ENCODE measurements at regions not wholly inside any gene's neighbourhood (a gene's known extent, or its start where the extent isn't known, plus 50 kb on each side); places are given as distances from the start of the nearest gene placed in this dataset.

- no peak for DNase-seq
These were observed 61.8 kb upstream of the PTPRD start for GRCh38 chr9:10674586-10674985.

DNA sequence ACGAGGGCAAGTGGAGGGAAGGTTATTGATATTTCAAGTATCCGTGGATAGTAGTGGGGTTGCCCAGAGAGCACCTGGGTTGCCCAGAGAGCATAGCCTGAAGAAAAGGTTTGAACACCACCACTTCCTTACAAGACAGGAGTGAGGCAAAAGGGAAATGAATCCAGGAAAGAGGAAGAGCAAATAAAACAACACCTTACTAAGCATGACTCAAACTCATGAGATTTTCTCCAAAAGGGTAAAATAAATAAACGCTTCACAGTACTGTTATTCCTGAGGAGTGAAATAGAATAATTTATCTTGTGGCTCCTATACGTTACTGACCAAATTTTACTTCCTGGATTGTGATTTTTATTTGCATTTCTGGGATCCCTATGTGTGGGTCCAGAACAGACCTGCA lies 65.2 kb upstream of the PTPRD start:
- DNase-seq, result no peak

GRCh38 chr9:10678790-10679189 lies 66.0 kb upstream of the PTPRD start:
- no peak for DNase-seq

GRCh38 chr9:10686943-10687342 lies 74.1 kb upstream of the PTPRD start:
- DNase-seq, result no peak

GRCh38 chr9:10690546-10690945 lies 77.7 kb upstream of the PTPRD start:
- DNase-seq, result no peak

- no peak for DNase-seq
These were observed 84.2 kb upstream of the PTPRD start for GRCh38 chr9:10697044-10697443.

DNA sequence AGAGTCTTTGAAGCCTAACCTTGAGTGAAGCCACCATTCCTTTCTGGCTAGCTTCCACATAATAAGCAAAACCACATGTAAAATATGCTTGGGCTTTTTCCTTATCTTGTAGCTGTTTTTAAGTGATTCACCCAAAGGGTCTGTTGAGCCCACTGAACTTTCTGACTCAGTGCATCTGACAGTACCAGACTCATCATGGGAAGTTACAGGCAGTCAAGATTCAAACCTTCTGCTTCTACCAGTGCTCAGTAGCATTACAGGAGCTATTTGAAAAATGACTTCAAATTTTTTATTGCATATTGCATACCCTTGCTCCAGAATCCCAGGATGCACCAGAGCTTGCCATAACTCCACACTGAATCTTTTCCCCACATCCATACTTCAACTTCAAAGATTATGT lies 87.5 kb upstream of the PTPRD start:
- no peak for DNase-seq

DNA sequence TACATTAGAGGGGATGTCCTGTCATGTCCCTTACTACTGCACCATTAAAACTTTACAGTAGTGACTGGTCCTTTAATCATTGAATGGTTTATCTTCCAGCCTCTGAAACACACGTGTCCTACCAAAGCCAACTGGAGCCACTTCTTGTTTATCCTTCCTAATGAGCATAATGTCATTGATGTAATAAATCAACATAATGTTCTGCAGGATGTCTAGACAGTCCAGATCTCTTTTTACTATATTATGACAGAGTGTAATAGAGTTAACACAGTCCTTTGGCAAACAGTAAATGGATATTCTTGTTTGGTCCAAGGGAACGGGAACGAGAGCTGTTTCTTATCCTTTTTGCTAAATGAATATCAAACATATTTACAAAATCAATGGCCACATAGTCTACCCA lies 88.1 kb upstream of the PTPRD start:
- DNase-seq, result no peak

DNA sequence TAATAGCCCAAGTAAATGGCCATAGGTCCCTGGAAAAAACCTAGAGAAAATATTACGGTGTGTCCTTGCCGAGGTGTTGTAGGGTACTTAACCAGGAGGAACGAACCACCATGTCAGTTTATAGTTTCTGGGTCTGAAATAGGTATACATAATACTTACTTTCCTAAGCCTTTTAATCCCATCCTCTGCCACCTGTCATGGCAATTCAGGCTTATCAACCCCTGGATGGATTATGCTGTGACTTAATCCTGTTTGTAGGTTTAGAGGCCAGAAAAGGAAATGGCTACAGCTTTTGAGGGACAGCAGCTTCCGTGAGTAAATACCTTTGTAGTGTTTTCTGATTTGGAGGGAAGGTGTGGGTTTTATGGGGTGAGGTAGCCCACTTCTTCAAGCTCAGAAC lies 89.1 kb upstream of the PTPRD start:
- no peak for DNase-seq

- DNase-seq, result no peak
These were observed 90.3 kb upstream of the PTPRD start for GRCh38 chr9:10703139-10703538.

DNA sequence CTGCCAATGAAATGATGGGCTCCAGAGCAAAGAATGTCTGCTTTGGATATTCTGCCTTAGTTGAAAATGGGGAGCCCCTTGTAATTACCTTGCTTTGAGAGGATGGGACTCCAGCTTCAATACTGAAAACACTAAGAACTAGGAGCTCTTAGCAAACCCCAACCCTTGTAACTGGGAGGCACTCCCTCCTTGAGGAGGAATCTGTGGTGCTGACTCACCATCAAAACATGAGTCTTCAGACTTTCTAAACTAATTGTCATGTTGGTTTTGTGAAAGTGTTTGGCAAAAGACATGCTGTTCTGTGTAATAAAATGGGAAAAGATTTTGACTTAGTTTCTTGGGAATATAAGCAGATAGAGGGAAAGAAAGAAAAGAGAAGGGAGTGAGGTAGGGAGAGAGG lies 91.9 kb upstream of the PTPRD start:
- no peak for DNase-seq

- no peak for DNase-seq
These were observed 92.6 kb upstream of the PTPRD start for GRCh38 chr9:10705383-10705782.

GRCh38 chr9:10706788-10707187 lies 94.0 kb upstream of the PTPRD start:
- DNase-seq, result no peak

DNA sequence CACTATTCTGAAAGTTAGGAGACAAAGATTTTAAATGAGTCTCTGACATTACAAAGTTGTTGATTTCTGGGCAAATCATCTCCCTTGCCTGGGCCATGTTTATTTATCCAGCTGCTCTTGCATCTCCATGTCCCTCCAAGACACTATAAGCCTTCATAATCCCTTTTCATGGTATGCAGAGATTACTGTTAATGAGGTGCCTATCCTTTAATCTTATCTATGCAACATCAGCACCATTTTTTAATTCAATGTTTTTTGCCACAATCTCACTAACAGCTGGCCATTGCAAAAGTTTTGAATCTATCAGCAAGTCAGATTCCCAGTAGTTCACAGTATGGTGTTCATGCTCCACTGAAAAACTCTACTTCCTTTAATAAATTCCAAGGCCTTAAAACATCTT lies 108.5 kb upstream of the PTPRD start:
- peak; percentile 38 to 62 for DNase-seq

- no peak for DNase-seq
These were observed 116.4 kb upstream of the PTPRD start for GRCh38 chr9:10729213-10729612.

GRCh38 chr9:10744669-10745068 lies 131.9 kb upstream of the PTPRD start:
- no peak for DNase-seq

- no peak for DNase-seq
These were observed 140.7 kb upstream of the PTPRD start for GRCh38 chr9:10753474-10753873.

GRCh38 chr9:10764481-10764880 lies 151.7 kb upstream of the PTPRD start:
- no peak for DNase-seq

GRCh38 chr9:10773136-10773535 lies 160.3 kb upstream of the PTPRD start:
- peak in 1 of 2 donors; percentile 12 for DNase-seq

GRCh38 chr9:10774051-10774450 lies 161.2 kb upstream of the PTPRD start:
- DNase-seq, result peak; percentile 30 to 31

DNA sequence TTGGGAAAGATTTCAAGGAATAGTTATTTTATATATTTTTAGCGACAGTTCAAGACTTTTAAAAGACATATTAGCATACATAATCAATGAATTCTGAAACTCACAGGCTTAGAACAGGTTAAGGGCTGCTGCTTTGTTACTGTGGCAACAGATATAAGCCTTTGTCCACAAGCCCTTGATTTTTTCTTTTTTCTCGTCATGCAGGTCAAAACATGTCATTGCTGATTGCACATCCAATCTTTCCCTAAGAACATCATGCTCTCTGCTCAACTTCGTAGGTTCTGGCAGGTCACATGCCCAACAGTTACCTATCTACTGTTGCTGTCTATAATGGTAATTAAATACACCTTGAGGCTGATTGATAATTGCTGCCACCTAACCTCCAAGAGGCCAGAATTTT lies 172.5 kb upstream of the PTPRD start:
- DNase-seq, result no peak

DNA sequence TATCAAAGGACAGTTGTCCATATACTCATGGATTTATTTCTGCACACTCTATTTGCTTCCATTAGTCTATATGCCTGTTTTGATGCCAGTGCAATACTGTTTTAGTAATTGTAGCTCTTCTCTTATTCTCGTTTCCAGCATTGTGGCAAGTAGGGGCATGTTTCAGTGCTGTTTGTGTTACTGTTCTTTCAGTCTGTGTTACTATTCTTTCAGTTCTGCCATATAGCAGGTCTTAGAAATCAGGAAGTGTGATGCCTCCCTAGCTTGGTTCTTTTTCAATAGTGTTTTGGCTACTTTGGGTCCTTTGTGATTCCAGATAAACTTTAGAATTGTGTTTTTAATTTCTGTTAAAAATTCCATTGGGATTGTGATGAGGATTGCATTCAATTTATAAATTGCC lies 180.5 kb upstream of the PTPRD start:
- no peak for DNase-seq

- DNase-seq, result no peak
These were observed 191.7 kb upstream of the PTPRD start for GRCh38 chr9:10804486-10804885.

DNA sequence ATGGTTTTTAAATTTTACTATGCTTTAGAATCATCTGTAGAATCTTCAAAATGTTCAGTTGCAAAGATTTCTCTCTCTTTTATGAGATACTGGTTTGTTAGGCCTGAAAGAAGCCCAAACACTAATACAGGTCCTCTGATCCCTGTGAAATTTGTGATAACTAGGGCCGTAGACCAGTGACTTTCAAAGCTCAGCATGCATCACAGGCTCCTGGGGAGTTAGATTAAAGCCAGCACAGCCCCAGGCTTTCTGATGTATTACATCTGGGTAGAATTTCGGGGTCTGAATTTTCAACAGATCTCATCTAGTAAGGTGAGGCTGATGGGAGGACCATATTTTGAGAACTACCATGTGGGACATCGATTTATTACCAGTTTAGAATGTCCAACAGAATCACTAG lies 194.1 kb upstream of the PTPRD start:
- no peak for DNase-seq

DNA sequence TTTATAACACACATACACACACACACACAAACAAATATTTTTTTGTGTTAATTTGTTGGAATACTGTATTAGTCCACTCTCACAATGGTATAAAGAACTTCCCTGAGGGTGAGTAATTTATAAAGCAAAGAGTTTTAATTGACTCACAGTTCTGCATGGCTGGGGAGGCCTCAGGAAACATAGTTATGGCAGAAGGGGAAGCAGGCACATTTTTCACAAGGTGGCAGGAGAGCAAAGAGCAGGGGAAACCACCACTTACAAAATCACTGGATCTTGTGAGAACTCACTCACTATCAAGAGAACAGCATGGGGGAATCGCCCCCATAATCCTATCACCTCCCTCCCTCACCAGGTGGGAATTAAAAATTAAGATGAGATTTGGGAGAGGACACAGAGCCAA lies 205.4 kb upstream of the PTPRD start:
- no peak for DNase-seq
